ENCODE measurements at regions not wholly inside any gene's neighbourhood (a gene's known extent, or its start where the extent isn't known, plus 50 kb on each side); places are given as distances from the start of the nearest gene placed in this dataset.
"Not testable (repeated sequence)": the region's sequence is repeated elsewhere in the genome, so short reads cannot be mapped to it uniquely, and the experiment has no call there.

- DNase-seq: no peak
These were observed 171.5 kb downstream of the MYCN start for GRCh38 chr2:16111838-16112210.

GRCh38 chr2:16109821-16110310, 169.5 kb downstream of the MYCN start:
- DNase-seq: no peak

- DNase-seq: no peak
These were observed 169.0 kb downstream of the MYCN start for GRCh38 chr2:16109368-16109820.

- DNase-seq: no peak
These were observed 166.9 kb downstream of the MYCN start for GRCh38 chr2:16107246-16107645.

- DNase-seq: no peak
These were observed 166.3 kb downstream of the MYCN start for GRCh38 chr2:16106619-16107018.

- no peak for DNase-seq
These were observed 165.4 kb downstream of the MYCN start for GRCh38 chr2:16105669-16106281.

GRCh38 chr2:16104949-16105668, 164.8 kb downstream of the MYCN start:
- no peak for DNase-seq

- DNase-seq: no peak
These were observed 164.1 kb downstream of the MYCN start for GRCh38 chr2:16104315-16104948.

- DNase-seq: no peak
These were observed 163.4 kb downstream of the MYCN start for GRCh38 chr2:16103614-16104314.

- DNase-seq: no peak
These were observed 162.6 kb downstream of the MYCN start for GRCh38 chr2:16102976-16103380.

GRCh38 chr2:16102358-16102975, 162.1 kb downstream of the MYCN start:
- no peak for DNase-seq

- DNase-seq: no peak
These were observed 160.8 kb downstream of the MYCN start for GRCh38 chr2:16101196-16101595.

- DNase-seq: no peak
These were observed 159.7 kb downstream of the MYCN start for GRCh38 chr2:16100006-16100405.

- DNase-seq: no peak
These were observed 159.0 kb downstream of the MYCN start for GRCh38 chr2:16099326-16099725.

- DNase-seq: no peak
These were observed 156.6 kb downstream of the MYCN start for GRCh38 chr2:16096962-16097361.

- not testable (repeated sequence) for DNase-seq
These were observed 155.1 kb downstream of the MYCN start for GRCh38 chr2:16095483-16095882.

GRCh38 chr2:16094811-16095210, 154.5 kb downstream of the MYCN start:
- no peak for DNase-seq

- no peak for DNase-seq
These were observed 153.5 kb downstream of the MYCN start for GRCh38 chr2:16093639-16094529.

- no peak for DNase-seq
These were observed 152.7 kb downstream of the MYCN start for GRCh38 chr2:16092861-16093638.

- DNase-seq: no peak
These were observed 151.4 kb downstream of the MYCN start for GRCh38 chr2:16091576-16092282.
